Omental fat pad (tissue), 3 donors: ENCODE measurements at regions not wholly inside any gene's neighbourhood (a gene's known extent, or its start where the extent isn't known, plus 50 kb on each side); places are given as distances from the start of the nearest gene placed in this dataset.

Experiments
- ATAC-seq: fragments of 150-250 bp; one replicate; pipeline ENCODE4 v1.9.1; 2016; ENCODE audit warnings: mild to moderate bottlenecking, moderate library complexity; ENCODE audit not compliant: low FRiP score
- DNase-seq: peaks from one replicate; pipeline ENCODE4 v3.0.0-alpha.2; 2019; ENCODE audit warnings: low spot score
- CTCF ChIP-seq, 3 donors: fragments of 450-650 bp; IDR thresholded peaks; one replicate each; pipeline ENCODE4 v1.5.1; 2016 to 2017; ENCODE audit warnings: antibody characterized with exemption in 3 of 3, mild to moderate bottlenecking in 3 of 3, moderate library complexity in 2 of 3

- no peak for DNase-seq
- no peak for TF ChIP-seq CTCF (IDR thresholded peaks at IDR 0.05)
- ATAC-seq, result no peak
Measured at GRCh38 chr15:31523655-31524049, 197.0 kb downstream of the KLF13 start.

DNA sequence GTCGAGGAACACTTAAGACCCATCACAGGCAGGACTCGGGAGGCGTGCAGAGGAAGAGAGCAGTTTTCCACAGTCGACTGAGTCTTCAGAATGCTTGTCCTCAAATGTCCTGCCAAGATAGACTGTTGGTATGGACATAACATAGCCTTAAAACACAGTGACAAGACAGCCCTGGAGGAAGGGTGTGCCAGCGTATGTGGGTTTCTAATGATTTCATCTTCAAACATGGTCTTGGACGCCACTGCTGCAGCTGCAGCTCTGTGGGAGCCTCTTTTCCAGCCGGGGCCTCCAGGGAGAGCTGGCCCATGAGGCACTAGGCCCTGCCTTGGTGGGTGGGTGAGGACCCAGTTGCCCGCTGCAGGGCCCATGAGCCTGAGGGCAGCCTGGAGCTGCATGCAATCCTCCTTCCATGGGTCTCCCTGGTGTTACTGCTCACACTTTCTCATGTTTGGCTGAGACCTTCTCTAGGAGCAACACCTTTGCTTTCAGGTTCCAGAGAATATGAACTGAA, 198.6 kb downstream of the KLF13 start:
- DNase-seq (no peak), ATAC-seq (no peak)
- TF ChIP-seq CTCF (IDR thresholded peaks at IDR 0.05), result no peak

GRCh38 chr15:31525988-31526665, 199.5 kb downstream of the KLF13 start:
- no peak for DNase-seq
- TF ChIP-seq CTCF (IDR thresholded peaks at IDR 0.05), result no peak
- no peak for ATAC-seq

DNA sequence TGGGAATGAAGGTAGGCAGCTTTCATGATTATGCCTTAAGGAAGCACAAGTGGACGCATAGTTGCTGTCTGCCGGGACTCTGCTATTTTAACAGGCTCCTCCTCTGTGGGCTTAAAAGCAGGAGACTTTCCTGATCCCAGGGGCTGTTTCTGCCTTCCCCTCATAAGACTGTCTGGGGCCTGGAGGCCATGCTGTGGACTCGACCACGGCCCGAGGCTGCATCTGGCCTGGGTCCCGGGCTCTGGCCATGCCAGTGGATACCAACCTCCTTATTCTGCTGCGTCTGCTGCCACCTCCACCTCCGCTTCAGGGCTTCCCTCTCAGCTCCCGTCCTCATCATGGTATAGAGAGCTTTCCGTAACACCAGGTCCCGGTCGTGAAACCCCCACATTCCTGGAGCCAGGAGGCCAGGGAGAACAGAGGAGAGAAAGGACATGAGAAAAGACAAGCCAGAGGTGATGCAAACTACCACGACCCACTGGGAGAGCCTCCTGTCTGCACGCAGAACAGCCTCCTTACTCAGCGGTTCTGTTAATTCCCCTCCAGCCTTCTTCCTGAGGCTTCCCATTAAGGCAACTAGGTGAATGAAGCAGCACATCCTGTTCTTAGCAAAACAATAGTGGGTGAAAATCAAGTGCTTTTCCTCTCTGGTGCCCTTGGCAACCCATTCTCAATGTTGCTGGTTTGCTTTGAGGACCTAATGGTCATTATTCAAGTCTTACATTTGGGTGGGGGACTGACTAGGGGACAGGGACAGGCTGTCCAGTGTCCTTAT, 200.5 kb downstream of the KLF13 start:
- DNase-seq (no peak), ATAC-seq (no peak)
- no peak for TF ChIP-seq CTCF (IDR thresholded peaks at IDR 0.05)

GRCh38 chr15:31528846-31529245, 202.2 kb downstream of the KLF13 start:
- ATAC-seq, result no peak

DNA sequence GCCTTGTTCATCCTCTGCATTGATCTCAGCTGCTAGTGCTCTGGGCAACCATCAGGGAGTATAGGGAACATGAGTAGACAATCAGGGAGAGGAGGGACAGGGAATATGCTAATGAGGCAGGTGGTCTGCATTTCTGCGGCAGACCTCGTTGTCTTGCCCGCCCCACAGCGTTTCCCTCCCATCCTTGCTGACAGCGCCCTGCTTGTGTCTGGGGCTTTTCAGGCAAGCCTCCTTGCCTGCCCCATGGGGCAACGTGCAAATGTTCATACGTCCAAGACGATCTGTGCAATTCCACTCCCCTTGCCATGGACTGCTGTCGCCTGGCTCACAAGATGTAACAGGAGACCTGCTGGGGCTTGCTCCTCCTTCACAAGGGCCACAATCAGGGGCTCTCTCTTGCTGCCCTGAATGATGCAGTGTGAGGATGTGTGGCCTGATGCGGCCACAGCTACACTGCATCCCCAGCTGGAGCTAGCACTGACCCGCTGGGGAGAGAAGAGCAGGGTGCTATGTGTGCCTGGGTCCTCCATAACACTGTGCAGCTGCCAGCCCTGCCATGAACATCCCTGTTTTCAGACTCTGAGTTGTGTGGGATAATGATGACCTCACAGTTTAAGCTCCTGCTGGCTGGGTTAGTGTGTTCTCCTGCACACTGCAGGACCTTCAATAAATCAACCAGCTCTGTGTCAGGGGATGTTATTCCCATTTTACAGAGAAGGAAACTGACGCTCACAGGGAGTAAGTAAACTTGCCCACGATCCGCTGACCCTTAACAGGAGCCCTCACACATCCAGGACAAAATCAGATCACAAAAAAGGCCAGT, 211.3 kb downstream of the KLF13 start:
- TF ChIP-seq CTCF (IDR thresholded peaks at IDR 0.05), result no peak
- DNase-seq, result no peak
- no peak for ATAC-seq

More at GRCh38 chr15:31528846-31529245, 202.2 kb downstream of the KLF13 start:
- TF ChIP-seq CTCF (IDR thresholded peaks at IDR 0.05), result no peak
- no peak for DNase-seq
